ENCODE measurements at regions not wholly inside any gene's neighbourhood (a gene's known extent, or its start where the extent isn't known, plus 50 kb on each side); places are given as distances from the start of the nearest gene placed in this dataset.

- Histone ChIP-seq H3K36me3 (no peaks in the 10 kb centered on the region), H3K4me3 (no peak overlapping the region), H3K9me3 (no peaks in the 10 kb centered on the region), H3K27ac (no peak overlapping the region), H3K4me1 (ENCODE audit: insufficient read depth) (no peaks in the 10 kb centered on the region), H3K27me3 (no peaks in the 10 kb centered on the region)
- TF ChIP-seq CTCF (IDR thresholded peaks at IDR 0.05) (no peak), EP300 (IDR thresholded peaks at IDR 0.05) (no peak), POLR2A (IDR thresholded peaks at IDR 0.05) (no peak)
- DNase-seq = no peak
- intact Hi-C loops (cut with DNase I) = no loop called here
Measured at GRCh38 chr11:92475316-92475715, 250.7 kb downstream of the FAT3 start.

- Histone ChIP-seq H3K4me1 (ENCODE audit: insufficient read depth) (no peaks in the 10 kb centered on the region), H3K27ac (no peak overlapping the region), H3K4me3 (no peak overlapping the region), H3K36me3 (no peaks in the 10 kb centered on the region), H3K9me3 (no peaks in the 10 kb centered on the region), H3K27me3 (no peaks in the 10 kb centered on the region)
- DNase-seq = no peak
- TF ChIP-seq EP300 (IDR thresholded peaks at IDR 0.05) (no peak), CTCF (IDR thresholded peaks at IDR 0.05) (no peak)
- intact Hi-C loops (cut with DNase I) = no loop called here
- 85 to 89% (median 87%) methylated on average over 3 of the region's 3 CpGs for WGBS, 3 donors
Measured at GRCh38 chr11:92475819-92476218, 251.2 kb downstream of the FAT3 start.

GRCh38 chr11:92477686-92478085 lies 253.1 kb downstream of the FAT3 start:
- no peak for TF ChIP-seq POLR2A (IDR thresholded peaks at IDR 0.05)
- no peak for TF ChIP-seq CTCF (IDR thresholded peaks at IDR 0.05)
- no peak for TF ChIP-seq EP300 (IDR thresholded peaks at IDR 0.05)
- Histone ChIP-seq H3K27me3 (no peaks in the 10 kb centered on the region), H3K27ac (no peak overlapping the region), H3K9me3 (no peaks in the 10 kb centered on the region), H3K4me3 (no peak overlapping the region), H3K4me1 (ENCODE audit: insufficient read depth) (no peaks in the 10 kb centered on the region), H3K36me3 (no peaks in the 10 kb centered on the region)
- WGBS, 3 donors = 59 to 69% (median 61%) methylated on average over 3 of the region's 3 CpGs
- intact Hi-C loops (cut with DNase I) = no loop called here
- DNase-seq = no peak

- Histone ChIP-seq H3K36me3 (no peaks in the 10 kb centered on the region), H3K9me3 (no peaks in the 10 kb centered on the region), H3K27me3 (no peaks in the 10 kb centered on the region), H3K4me3 (no peak overlapping the region), H3K4me1 (ENCODE audit: insufficient read depth) (no peaks in the 10 kb centered on the region), H3K27ac (no peak overlapping the region)
- no peak for DNase-seq
- intact Hi-C loops (cut with DNase I) = no loop called here
- 85 to 92% (median 90%) methylated on average over 1 of the region's 1 CpG for WGBS, 3 donors
- TF ChIP-seq POLR2A (IDR thresholded peaks at IDR 0.05) (no peak), EP300 (IDR thresholded peaks at IDR 0.05) (no peak), CTCF (IDR thresholded peaks at IDR 0.05) (no peak)
Measured at GRCh38 chr11:92480499-92480898, 255.9 kb downstream of the FAT3 start.
